ENCODE measurements at regions not wholly inside any gene's neighbourhood (a gene's known extent, or its start where the extent isn't known, plus 50 kb on each side); places are given as distances from the start of the nearest gene placed in this dataset.
"Not testable (repeated sequence)": the region's sequence is repeated elsewhere in the genome, so short reads cannot be mapped to it uniquely, and the experiment has no call there.

DNA sequence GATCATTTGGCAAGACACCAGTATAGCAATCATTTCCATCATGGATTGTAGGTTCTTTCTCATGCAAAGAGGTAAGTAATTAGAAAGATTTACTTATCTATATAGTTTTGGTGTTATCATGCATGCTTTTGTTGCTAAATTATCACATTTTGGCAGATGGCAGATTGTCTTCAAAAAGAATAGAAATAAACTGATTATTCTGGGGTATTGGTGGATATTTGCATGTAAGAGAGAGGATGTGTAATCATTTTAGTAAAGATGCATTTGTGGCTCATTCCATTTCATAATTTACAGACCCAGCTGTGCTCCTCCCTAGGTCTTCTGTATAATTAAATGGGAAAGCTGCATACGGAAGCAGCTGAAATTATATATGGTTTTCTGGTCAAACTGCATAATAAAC is 875.7 kb upstream of the ANO3 start:
- DNase-seq (ENCODE audit: extremely low spot score): no peak
- H3K9me3 ChIP-seq: no peaks in the 10 kb centered on the region
- H3K4me1 ChIP-seq: no peaks in the 10 kb centered on the region
- no peaks in the 10 kb centered on the region for H3K27me3 ChIP-seq
- no peak overlapping the region for H3K4me3 ChIP-seq
- no peak overlapping the region for H3K27ac ChIP-seq (replicated peaks in 1 of 4)
- H3K36me3 ChIP-seq: no peaks in the 10 kb centered on the region
- TF ChIP-seq EP300 (IDR thresholded peaks at IDR 0.05) (no peak), POLR2AphosphoS5 (IDR thresholded peaks at IDR 0.05) (no peak), POLR2A (IDR thresholded peaks at IDR 0.05; ENCODE audit: low read depth) (no peak)
- TF ChIP-seq, protein P1, sequence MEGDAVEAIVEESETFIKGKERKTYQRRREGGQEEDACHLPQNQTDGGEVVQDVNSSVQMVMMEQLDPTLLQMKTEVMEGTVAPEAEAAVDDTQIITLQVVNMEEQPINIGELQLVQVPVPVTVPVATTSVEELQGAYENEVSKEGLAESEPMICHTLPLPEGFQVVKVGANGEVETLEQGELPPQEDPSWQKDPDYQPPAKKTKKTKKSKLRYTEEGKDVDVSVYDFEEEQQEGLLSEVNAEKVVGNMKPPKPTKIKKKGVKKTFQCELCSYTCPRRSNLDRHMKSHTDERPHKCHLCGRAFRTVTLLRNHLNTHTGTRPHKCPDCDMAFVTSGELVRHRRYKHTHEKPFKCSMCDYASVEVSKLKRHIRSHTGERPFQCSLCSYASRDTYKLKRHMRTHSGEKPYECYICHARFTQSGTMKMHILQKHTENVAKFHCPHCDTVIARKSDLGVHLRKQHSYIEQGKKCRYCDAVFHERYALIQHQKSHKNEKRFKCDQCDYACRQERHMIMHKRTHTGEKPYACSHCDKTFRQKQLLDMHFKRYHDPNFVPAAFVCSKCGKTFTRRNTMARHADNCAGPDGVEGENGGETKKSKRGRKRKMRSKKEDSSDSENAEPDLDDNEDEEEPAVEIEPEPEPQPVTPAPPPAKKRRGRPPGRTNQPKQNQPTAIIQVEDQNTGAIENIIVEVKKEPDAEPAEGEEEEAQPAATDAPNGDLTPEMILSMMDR (IDR thresholded peaks at IDR 0.05): no peak
- WGBS: 75% methylated on average over 1 of the region's 1 CpG
- intact Hi-C loops (cut with DNase I): no loop called here

- TF ChIP-seq, protein P1 (IDR thresholded peaks at IDR 0.05): no peak
- TF ChIP-seq POLR2A (IDR thresholded peaks at IDR 0.05; ENCODE audit: low read depth) (no peak), EP300 (IDR thresholded peaks at IDR 0.05) (no peak), POLR2AphosphoS5 (IDR thresholded peaks at IDR 0.05) (no peak)
- no peaks in the 10 kb centered on the region for H3K4me1 ChIP-seq
- H3K4me3 ChIP-seq: no peak overlapping the region
- intact Hi-C loops (cut with DNase I): no loop called here
- no peaks in the 10 kb centered on the region for H3K27me3 ChIP-seq
- no peaks in the 10 kb centered on the region for H3K9me3 ChIP-seq
- H3K27ac ChIP-seq (replicated peaks in 1 of 4): no peak overlapping the region
- no peak for DNase-seq (ENCODE audit: extremely low spot score)
- 63% methylated on average over 5 of the region's 5 CpGs for WGBS
- no peaks in the 10 kb centered on the region for H3K36me3 ChIP-seq
Measured at GRCh38 chr11:25483915-25484635, 847.9 kb upstream of the ANO3 start.

DNA sequence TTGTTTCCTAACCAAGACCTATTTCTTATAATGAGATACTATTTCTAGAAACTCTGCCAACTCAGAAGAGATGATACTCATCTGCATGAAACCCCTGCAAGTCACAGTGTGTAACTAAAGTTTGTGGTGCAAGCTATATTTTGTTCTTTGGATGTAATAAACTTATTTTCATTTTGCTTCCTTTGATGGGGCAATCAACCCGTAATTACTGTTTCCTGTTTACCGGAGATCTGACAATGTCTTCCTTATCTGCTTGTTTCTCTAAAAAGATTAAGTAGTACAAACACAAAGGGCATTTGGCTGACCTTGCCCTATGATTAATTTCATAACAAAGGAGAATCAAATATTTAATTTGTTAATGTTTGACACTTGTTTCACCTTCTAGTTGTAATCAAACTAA is 846.6 kb upstream of the ANO3 start:
- no peak for DNase-seq (ENCODE audit: extremely low spot score)
- intact Hi-C loops (cut with DNase I): no loop called here
- Histone ChIP-seq H3K4me3 (no peak overlapping the region), H3K27me3 (no peaks in the 10 kb centered on the region), H3K36me3 (no peaks in the 10 kb centered on the region), H3K9me3 (no peaks in the 10 kb centered on the region), H3K4me1 (no peaks in the 10 kb centered on the region), H3K27ac (replicated peaks in 1 of 4) (no peak overlapping the region)
- 15% methylated on average over 2 of the region's 2 CpGs for WGBS
- TF ChIP-seq POLR2AphosphoS5 (IDR thresholded peaks at IDR 0.05): no peak
- TF ChIP-seq, protein P1 (IDR thresholded peaks at IDR 0.05): no peak
- no peak for TF ChIP-seq EP300 (IDR thresholded peaks at IDR 0.05)
- no peak for TF ChIP-seq POLR2A (IDR thresholded peaks at IDR 0.05; ENCODE audit: low read depth)

- H3K4me1 ChIP-seq; H3K4me3 ChIP-seq; H3K36me3 ChIP-seq; H3K9me3 ChIP-seq; H3K27ac ChIP-seq (replicated peaks in 1 of 4); H3K27me3 ChIP-seq; DNase-seq (ENCODE audit: extremely low spot score); intact Hi-C loops (cut with DNase I): not testable (repeated sequence)
- 81% methylated on average over 8 of the region's 8 CpGs for WGBS
Measured at GRCh38 chr11:25486338-25486737, 845.6 kb upstream of the ANO3 start.

- 87% methylated on average over 4 of the region's 5 CpGs for WGBS
- intact Hi-C loops (cut with DNase I); DNase-seq (ENCODE audit: extremely low spot score); H3K27me3 ChIP-seq; H3K9me3 ChIP-seq; H3K36me3 ChIP-seq; H3K4me1 ChIP-seq; H3K4me3 ChIP-seq; H3K27ac ChIP-seq (replicated peaks in 1 of 4): not testable (repeated sequence)
Measured at GRCh38 chr11:25488176-25488575, 843.8 kb upstream of the ANO3 start.

DNA sequence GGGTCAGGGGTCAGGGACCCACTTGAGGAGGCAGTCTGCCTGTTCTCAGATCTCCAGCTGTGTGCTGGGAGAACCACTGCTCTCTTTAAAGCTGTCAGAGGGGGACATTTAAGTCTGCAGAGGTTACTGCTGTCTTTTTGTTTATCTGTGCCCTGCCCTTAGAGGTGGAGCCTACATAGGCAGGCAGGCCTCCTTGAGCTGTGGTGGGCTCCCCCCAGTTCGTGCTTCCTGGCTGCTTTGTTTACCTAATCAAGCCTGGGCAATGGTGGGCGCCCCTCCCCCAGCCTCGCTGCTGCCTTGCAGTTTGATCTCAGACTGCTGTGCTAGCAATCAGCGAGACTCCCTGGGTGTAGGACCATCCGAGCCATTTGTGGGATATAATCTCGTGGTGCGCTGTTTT is 830.5 kb upstream of the ANO3 start:
- H3K36me3 ChIP-seq; intact Hi-C loops (cut with DNase I); DNase-seq (ENCODE audit: extremely low spot score); H3K27me3 ChIP-seq; H3K9me3 ChIP-seq; H3K27ac ChIP-seq (replicated peaks in 1 of 4); H3K4me3 ChIP-seq; H3K4me1 ChIP-seq: not testable (repeated sequence)
- WGBS: 68% methylated on average over 7 of the region's 7 CpGs
